NCI-H524 (cell line): ENCODE measurements at regions not wholly inside any gene's neighbourhood (a gene's known extent, or its start where the extent isn't known, plus 50 kb on each side); places are given as distances from the start of the nearest gene placed in this dataset.
A peak's percentile ranks its signal among the peaks of the same experiment; 100 is the strongest.
"Not testable (repeated sequence)": the region's sequence is repeated elsewhere in the genome, so short reads cannot be mapped to it uniquely, and the experiment has no call there.

Experiments
- DNase-seq, 2 experiments: peaks; one replicate each; lab custom pipeline; 2025; lab: John Stamatoyannopoulos, UW

GRCh38 chr3:28575746-28576613 lies 227.4 kb upstream of the AZI2 start:
- DNase-seq: peak; percentile 61 to 75

DNA sequence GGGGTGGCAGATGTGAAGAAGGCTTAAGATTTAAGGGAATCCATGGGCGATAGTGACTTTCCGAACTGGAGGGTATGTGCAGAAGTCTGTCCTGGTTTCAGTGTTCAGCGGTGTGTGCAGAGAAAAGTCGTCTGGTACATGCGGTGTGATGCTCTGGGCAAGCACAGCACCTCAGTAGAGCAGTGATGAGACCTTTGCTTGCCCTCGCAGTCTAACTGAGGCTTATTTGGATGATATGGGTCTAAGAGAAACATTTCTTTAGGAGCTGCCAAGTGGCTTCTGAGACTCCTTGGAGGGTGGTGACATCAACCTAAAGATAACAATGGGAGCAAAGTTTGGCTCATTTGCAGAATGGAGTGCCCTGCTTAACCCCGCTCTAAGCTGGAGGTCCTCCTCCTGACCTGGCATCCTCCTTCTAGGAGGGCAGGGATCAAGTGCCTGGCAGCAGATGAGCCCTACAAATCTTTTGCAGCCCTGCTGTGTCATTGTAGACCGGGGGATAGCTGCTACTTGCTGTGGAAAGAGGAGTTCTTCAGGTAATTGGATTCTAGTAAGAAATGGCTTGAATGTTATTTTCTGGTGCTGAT lies 228.1 kb upstream of the AZI2 start:
- peak; percentile 63 to 75 for DNase-seq

GRCh38 chr3:28577941-28578500 lies 229.4 kb upstream of the AZI2 start:
- DNase-seq: no peak

DNA sequence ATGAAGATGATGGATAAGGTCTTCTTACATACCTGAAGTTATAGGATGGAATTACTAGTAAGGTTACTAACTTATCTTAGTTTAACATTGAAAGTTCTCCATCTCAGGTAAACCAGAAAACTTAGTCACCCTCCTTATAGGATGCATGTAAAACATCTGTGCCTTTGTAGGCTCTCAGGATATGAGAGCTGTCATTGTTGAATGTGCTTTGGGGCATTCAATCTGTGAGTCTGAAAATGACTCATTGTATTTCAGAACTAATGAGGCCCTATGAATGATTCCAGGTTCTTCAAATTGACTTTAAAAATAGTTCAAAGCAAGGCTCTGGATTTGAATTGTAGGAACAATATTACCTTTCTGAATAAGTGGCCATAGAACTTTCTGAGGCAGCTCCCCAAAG lies 237.7 kb upstream of the AZI2 start:
- DNase-seq: no peak

DNA sequence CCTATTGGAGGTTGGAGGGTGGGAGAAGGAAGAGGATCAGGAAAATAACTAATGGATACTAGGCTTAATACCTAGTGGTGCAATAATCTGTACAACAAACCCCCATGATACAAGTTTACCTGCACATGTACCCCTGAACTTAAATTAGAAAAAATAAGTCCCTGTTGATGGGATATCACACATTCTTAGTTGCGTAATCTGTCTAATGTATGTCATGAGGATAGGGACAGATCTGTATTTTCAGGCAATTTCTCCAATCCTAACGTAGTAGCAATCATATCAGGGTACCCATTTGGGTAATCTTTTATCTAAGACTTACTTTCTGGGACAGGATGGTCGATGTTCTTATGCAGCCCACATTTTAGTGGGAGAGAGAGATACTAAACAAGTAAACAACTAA lies 239.1 kb upstream of the AZI2 start:
- DNase-seq: no peak

- DNase-seq: no peak
Measured at GRCh38 chr3:28590216-28590615, 241.6 kb upstream of the AZI2 start.

DNA sequence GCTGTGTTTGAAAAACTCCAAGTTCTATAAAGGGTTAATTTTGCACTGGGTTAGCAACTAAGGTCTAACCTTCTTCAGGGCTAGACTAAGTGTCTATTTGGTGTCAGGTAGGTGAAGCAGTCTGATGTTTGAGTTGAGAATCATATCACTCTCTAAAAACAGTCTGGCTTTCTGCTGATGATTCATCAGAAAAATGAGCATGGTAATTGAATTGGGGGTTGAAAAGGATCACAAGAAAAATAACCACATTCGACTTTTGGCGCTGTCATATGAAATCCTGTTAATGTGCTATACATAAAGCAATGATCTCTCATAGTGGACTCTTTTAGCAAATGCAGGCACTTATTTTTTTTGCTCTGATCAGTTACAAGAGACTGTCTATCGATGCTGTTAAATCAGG lies 242.2 kb upstream of the AZI2 start:
- DNase-seq: no peak

DNA sequence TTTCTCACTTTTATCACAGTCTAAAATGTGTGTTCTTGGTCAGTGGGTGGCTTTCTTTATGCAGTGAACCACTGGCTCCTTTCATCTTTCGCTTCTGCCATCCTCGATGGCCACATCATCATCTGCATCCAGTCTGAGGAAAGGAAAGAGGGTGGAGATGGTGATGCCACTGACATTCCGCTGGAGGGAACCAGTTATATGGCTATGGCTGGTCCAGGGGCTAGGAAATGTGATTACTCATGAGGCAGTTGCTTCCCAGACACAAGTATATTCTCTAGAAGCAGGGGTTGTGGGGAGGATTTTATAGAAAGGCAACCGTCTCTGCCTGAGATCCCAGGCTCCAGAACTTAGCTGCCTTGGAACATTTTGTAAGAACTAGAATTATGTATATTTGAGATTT lies 246.7 kb upstream of the AZI2 start:
- DNase-seq: no peak

DNA sequence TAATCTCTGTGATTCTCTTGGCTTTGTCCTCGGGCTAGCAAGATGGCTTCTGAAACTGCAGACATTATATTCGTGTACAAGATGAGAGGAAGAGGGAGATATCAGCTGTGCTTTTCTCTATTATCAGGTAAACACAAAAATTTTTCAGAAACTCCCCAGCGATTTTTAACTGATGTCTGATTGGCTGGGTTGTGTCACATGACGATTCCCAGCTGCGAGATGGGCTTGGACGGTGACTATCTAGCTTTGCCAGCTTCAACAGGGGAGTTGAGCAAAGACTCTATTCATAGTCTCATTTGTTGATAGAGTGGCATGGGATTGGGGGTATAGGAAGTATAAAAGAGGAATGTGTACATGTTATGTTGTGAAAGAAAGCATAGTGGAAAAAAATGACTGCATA lies 248.8 kb upstream of the AZI2 start:
- DNase-seq: no peak

GRCh38 chr3:28598165-28598564 lies 249.5 kb upstream of the AZI2 start:
- DNase-seq: no peak

- DNase-seq: no peak
Measured at GRCh38 chr3:28601291-28601690, 252.7 kb upstream of the AZI2 start.

GRCh38 chr3:28606283-28606682 lies 257.7 kb upstream of the AZI2 start:
- no peak for DNase-seq

- DNase-seq: no peak
Measured at GRCh38 chr3:28612232-28612631, 263.6 kb upstream of the AZI2 start.

GRCh38 chr3:28613511-28614106 lies 265.0 kb upstream of the AZI2 start:
- no peak for DNase-seq

GRCh38 chr3:28615071-28615470 lies 266.4 kb upstream of the AZI2 start:
- DNase-seq: no peak

GRCh38 chr3:28615971-28616370 lies 267.3 kb upstream of the AZI2 start:
- no peak for DNase-seq

DNA sequence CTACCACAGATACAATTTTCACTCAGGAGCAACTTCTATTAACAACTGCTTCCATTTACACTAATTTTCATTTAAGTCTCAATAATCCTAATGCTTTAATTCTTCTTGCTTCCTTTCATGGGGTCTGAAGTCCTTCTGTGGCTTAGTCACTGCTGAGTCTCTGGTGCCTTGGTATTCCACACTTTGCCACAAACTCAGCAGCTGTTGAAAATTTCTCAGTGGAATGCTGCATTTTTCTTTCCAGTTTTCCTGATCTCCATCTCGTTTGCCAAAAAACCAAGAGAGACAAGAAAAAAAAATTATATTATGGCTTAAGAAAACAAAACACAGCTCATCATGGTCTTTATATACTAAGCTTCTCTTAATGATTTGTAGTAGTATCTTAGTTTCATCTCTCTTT lies 269.2 kb upstream of the AZI2 start:
- no peak for DNase-seq

- no peak for DNase-seq
Measured at GRCh38 chr3:28623106-28623505, 274.5 kb upstream of the AZI2 start.

- no peak for DNase-seq
Measured at GRCh38 chr3:28624084-28624483, 275.5 kb upstream of the AZI2 start.

DNA sequence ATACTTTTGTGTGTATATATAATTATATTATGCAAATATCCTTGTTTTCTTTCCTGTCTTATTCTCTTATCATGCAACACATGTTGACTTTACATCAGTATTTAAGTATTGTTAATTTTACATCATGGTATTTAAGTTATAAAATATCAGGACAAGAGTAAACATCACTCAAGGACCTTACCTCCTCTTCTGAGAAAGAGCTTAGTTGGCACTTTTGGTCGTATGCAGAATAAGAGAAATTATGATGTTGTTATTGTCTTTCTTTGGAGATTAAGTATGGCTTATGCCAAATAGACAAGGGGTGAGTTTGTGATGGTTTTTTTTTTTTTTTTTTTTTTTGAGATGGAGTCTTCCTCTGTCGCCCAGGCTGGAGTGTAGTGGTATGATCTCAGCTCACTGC lies 279.2 kb upstream of the AZI2 start:
- not testable (repeated sequence) for DNase-seq

DNA sequence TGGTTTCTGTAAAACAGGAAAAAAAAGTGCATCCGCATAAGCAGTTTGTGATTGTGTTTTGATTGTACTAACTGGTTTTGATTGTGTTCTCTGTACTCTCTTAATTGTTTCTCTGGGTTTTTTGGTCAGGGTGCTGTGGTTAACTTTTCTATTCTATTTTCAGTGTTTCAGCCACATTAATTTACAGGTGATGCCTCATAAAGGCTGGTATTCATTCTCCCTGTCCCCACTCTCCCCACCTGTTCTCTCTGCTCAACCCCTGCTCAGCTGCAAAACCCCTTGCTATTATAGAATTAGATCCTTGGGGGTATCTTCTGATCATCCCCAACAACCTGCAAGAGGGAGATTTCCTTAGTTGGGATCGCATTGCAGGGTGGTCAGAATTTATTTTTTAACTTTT lies 285.4 kb upstream of the AZI2 start:
- DNase-seq: no peak

- no peak for DNase-seq
Measured at GRCh38 chr3:28637742-28638141, 289.1 kb upstream of the AZI2 start.

GRCh38 chr3:28645149-28645548 lies 296.5 kb upstream of the AZI2 start:
- DNase-seq: no peak
